Peyer's patch (tissue), 4 donors: ENCODE measurements at regions not wholly inside any gene's neighbourhood (a gene's known extent, or its start where the extent isn't known, plus 50 kb on each side); places are given as distances from the start of the nearest gene placed in this dataset.
A peak's percentile ranks its signal among the peaks of the same experiment; 100 is the strongest.

Source experiments
- DNase-seq, 3 donors: peaks; one replicate each; pipeline ENCODE4 v3.0.0-alpha.2; 2017 to 2019
- H3K27ac ChIP-seq, 4 donors: fragments of 200-600 bp; sonication (generic); one replicate each; pipeline ENCODE4 v1.5.1; 2016 to 2019
- H3K27me3 ChIP-seq, 2 donors: fragments of 200-600 bp; sonication (generic); one replicate each; pipeline ENCODE4 v1.5.1; 2019
- H3K36me3 ChIP-seq, 3 donors: fragments of 200-600 bp; sonication (generic); one replicate each; pipeline ENCODE4 v1.5.1; 2016 to 2019
- H3K4me1 ChIP-seq, 4 donors: fragments of 200-600 bp; sonication (generic); one replicate each; pipeline ENCODE4 v1.5.1; 2016 to 2019
- H3K4me3 ChIP-seq, 4 donors: fragments of 200-600 bp; sonication (generic); 1 replicate in 3 of 4; 2 replicates in 1 of 4; pipeline ENCODE4 v1.5.1; 2016 to 2019; ENCODE audit warnings: mild to moderate bottlenecking in 1 of 4
- H3K9me3 ChIP-seq, 4 donors: fragments of 200-600 bp; sonication (generic); one replicate each; pipeline ENCODE4 v1.5.1; 2016 to 2019; ENCODE audit warnings: mild to moderate bottlenecking in 1 of 4
- POLR2A ChIP-seq, 2 donors: fragments of 450-650 bp; IDR thresholded peaks; one replicate each; pipeline ENCODE4 v1.5.1; 2017; ENCODE audit warnings: antibody characterized with exemption in 2 of 2, mild to moderate bottlenecking in 2 of 2, moderate library complexity in 2 of 2
- TF ChIP-seq, protein P1 (sequence below), 6 experiments: fragments of 450-650 bp in 4 of 6; fragments of 200-600 bp in 2 of 6; sonication (generic) in 1 of 6; IDR thresholded peaks; one replicate each; pipeline ENCODE4 v1.5.1; 2017 to 2019; ENCODE audit warnings: antibody characterized with exemption in 6 of 6, mild to moderate bottlenecking in 3 of 6, moderate library complexity in 1 of 6

DNA sequence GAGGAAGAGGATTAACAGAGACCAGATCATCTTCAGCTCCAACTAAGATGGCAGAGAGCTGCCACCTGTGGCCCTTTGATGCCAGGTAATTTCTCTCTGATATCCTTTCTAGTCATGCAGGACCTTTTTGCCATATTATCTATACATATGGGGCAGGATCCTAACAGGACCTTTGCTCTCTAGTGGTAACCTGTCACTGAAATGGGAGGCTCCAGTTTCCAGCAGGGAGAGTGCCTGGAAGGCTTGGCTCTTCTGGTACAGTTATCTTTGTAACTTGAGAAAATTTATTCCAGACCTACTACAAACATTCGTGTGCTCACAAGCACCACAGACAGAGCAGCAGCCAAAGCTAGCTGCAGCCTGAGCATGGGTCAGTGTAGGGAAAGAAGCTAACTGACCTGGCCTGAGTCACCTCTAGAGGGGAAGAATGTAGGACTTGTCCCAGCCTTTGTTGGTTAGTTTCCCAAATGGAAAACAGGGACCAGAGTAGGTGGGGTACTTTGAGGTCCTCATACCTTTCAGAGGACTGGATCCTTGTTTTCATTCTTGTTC, 86.5 kb upstream of the MACF1 start:
- H3K4me1 ChIP-seq: peaks cover 0 to 42% (median 3%) of the 10 kb centered on the region in 4 donors
- peak overlapping the region in 2 of 4 donors; percentile 5 to 69 for H3K27ac ChIP-seq
- no peaks in the 10 kb centered on the region for H3K36me3 ChIP-seq
- no peak for DNase-seq
- H3K9me3 ChIP-seq: no peaks in the 10 kb centered on the region
- no peaks in the 10 kb centered on the region for H3K27me3 ChIP-seq
- H3K4me3 ChIP-seq: no peak overlapping the region
- TF ChIP-seq, protein P1, sequence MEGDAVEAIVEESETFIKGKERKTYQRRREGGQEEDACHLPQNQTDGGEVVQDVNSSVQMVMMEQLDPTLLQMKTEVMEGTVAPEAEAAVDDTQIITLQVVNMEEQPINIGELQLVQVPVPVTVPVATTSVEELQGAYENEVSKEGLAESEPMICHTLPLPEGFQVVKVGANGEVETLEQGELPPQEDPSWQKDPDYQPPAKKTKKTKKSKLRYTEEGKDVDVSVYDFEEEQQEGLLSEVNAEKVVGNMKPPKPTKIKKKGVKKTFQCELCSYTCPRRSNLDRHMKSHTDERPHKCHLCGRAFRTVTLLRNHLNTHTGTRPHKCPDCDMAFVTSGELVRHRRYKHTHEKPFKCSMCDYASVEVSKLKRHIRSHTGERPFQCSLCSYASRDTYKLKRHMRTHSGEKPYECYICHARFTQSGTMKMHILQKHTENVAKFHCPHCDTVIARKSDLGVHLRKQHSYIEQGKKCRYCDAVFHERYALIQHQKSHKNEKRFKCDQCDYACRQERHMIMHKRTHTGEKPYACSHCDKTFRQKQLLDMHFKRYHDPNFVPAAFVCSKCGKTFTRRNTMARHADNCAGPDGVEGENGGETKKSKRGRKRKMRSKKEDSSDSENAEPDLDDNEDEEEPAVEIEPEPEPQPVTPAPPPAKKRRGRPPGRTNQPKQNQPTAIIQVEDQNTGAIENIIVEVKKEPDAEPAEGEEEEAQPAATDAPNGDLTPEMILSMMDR (IDR thresholded peaks at IDR 0.05): no peak
- TF ChIP-seq POLR2A (IDR thresholded peaks at IDR 0.05): no peak

DNA sequence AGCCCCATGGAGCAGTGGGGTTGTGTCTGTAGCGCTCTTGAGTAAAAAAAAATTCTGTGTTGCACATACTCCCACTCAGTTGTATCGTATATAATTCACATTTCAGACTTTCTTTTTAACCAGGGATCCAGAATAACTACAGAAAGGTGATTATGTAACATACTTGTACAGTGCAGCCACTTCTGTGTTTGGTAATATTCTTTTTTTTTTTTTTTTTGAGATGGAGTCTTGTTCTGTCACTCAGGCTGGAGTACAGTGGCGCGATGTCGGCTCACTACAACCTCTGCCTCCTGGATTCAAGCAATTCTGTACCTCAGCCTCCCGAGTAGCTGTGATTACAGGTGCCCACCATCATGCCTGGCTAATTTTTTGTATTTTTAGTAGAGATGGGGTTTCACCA, 82.4 kb upstream of the MACF1 start:
- H3K27ac ChIP-seq: no peak overlapping the region
- DNase-seq: no peak
- TF ChIP-seq POLR2A (IDR thresholded peaks at IDR 0.05): no peak
- TF ChIP-seq, protein P1 (IDR thresholded peaks at IDR 0.05): no peak
- no peak overlapping the region for H3K4me3 ChIP-seq
- H3K27me3 ChIP-seq: no peaks in the 10 kb centered on the region
- H3K4me1 ChIP-seq: peaks cover 0 to 23% (median under 1%) of the 10 kb centered on the region in 4 donors
- no peaks in the 10 kb centered on the region for H3K9me3 ChIP-seq
- H3K36me3 ChIP-seq: no peaks in the 10 kb centered on the region

DNA sequence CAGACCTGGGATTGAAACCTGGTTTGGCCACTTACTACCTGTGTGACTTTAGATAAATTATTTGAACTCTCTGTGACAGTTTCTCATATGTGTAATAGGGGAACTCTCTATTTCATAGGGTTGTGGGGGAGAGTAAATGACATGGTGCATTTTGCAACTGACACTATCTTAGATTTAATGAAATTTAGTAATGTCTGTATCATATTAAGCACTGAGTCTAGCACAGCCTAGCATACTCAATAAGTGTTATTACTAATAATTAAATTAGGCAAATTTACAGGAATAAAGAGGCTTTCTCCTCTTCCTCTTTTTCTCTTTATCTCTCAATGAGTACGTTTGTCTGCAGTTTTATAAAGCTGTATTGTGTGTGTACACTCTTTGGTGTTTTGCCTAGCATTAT, 80.2 kb upstream of the MACF1 start:
- Histone ChIP-seq H3K27ac (no peak overlapping the region), H3K27me3 (no peaks in the 10 kb centered on the region), H3K36me3 (no peaks in the 10 kb centered on the region), H3K9me3 (no peaks in the 10 kb centered on the region), H3K4me3 (no peak overlapping the region), H3K4me1 (peaks cover 0 to 18% (median 2%) of the 10 kb centered on the region in 4 donors)
- no peak for TF ChIP-seq POLR2A (IDR thresholded peaks at IDR 0.05)
- TF ChIP-seq, protein P1 (IDR thresholded peaks at IDR 0.05): no peak
- no peak for DNase-seq

DNA sequence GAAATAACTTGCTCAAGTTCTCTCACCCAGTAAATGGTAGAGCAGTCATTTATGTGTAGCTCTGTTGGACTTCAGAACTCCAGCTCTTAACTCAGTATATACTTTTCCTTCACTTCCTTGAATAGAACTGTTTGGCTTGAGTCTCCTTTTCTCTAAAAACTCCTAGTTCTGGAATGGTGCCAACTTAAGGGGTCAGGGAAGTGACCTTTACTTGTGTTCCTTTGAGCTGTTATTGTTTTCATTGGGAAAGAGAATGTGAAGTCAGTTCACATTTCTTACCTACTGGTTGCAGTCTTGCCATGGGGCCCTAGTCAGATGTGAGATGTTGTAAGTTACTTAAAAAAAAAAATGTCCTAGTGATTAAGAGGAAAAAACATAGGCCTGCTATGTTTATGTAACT, 77.0 kb upstream of the MACF1 start:
- H3K36me3 ChIP-seq: no peaks in the 10 kb centered on the region
- H3K9me3 ChIP-seq: no peaks in the 10 kb centered on the region
- H3K27me3 ChIP-seq: no peaks in the 10 kb centered on the region
- H3K4me3 ChIP-seq: no peak overlapping the region
- H3K4me1 ChIP-seq: peaks cover 0 to 39% (median 2%) of the 10 kb centered on the region in 4 donors
- TF ChIP-seq, protein P1 (IDR thresholded peaks at IDR 0.05): no peak
- no peak for TF ChIP-seq POLR2A (IDR thresholded peaks at IDR 0.05)
- peak overlapping the region in 1 of 4 donors; percentile 0 for H3K27ac ChIP-seq
- no peak for DNase-seq

DNA sequence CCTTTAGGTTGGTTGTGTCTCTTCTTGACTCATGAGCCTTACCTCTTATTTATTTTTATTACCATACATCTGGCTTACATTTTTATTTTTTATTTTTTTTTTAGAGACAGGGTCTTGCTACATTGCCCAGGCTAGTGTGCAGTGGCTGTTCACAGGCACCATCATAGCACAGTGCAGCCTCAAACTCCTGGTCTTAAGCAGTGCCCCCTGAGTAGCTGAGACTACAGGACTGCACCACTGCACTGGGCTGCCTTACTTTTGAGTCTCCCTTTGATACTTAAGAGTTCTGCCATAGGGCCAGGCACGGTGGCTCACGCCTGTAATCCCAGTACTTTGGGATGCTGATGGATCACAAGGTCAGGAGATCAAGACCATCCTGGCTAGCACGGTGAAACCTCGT, 76.4 kb upstream of the MACF1 start:
- no peak for DNase-seq

More for the DNA sequence above, 76.4 kb upstream of the MACF1 start:
- no peak overlapping the region for H3K4me3 ChIP-seq
- H3K9me3 ChIP-seq: no peaks in the 10 kb centered on the region
- no peaks in the 10 kb centered on the region for H3K36me3 ChIP-seq
- peak overlapping the region in 3 of 4 donors; percentile 0 to 55 (median 8) for H3K27ac ChIP-seq
- H3K27me3 ChIP-seq: no peaks in the 10 kb centered on the region
- H3K4me1 ChIP-seq: peaks cover 0 to 45% (median 2%) of the 10 kb centered on the region in 4 donors
- TF ChIP-seq, protein P1 (IDR thresholded peaks at IDR 0.05): no peak
- TF ChIP-seq POLR2A (IDR thresholded peaks at IDR 0.05): no peak
